ENCODE measurements at regions not wholly inside any gene's neighbourhood (a gene's known extent, or its start where the extent isn't known, plus 50 kb on each side); places are given as distances from the start of the nearest gene placed in this dataset.

- Histone ChIP-seq H3K9me2 (replicated peaks; ENCODE audit: insufficient read depth, low read length) (no peaks in the 10 kb centered on the region), H3K9me3 (replicated peaks; ENCODE audit: insufficient read depth, low read length) (no peaks in the 10 kb centered on the region), H3F3A (ENCODE audit: insufficient read depth, low read length) (no peaks in the 10 kb centered on the region), H3K27ac (ENCODE audit: low read length) (no peak overlapping the region), H3K27me3 (replicated peaks; ENCODE audit: insufficient read depth, low read length) (no peaks in the 10 kb centered on the region), H3K4me2 (ENCODE audit: low read depth, low read length) (no peak overlapping the region), H3K4me3 (ENCODE audit: low read length) (no peak overlapping the region), H3K9ac (ENCODE audit: low read length) (no peak overlapping the region), H3K79me2 (ENCODE audit: low read length) (no peaks in the 10 kb centered on the region), H3K4me1 (ENCODE audit: low read length) (no peaks in the 10 kb centered on the region), H2AFZ (ENCODE audit: low read length) (no peak overlapping the region), H4K20me1 (ENCODE audit: insufficient read depth, low read length) (no peaks in the 10 kb centered on the region), H3K36me3 (replicated peaks; ENCODE audit: insufficient read depth, low read length) (no peaks in the 10 kb centered on the region)
- no peak for TF ChIP-seq EZH2 (optimal IDR thresholded peaks at IDR 0.05; ENCODE audit: low read depth, low read length)
- no peak for TF ChIP-seq EZH2phosphoT487 (IDR thresholded peaks at IDR 0.05; ENCODE audit: low read length)
- TF ChIP-seq CTCF (IDR thresholded peaks at IDR 0.05; ENCODE audit: low read length), result no peak
- no peak for DNase-seq
Measured at GRCh38 chr5:154664869-154665268, 90.3 kb upstream of the LARP1 start.

- no peak overlapping the region for H3K4me2 ChIP-seq (ENCODE audit: low read depth, low read length)
- no peak overlapping the region for H3K27ac ChIP-seq (ENCODE audit: low read length)
- TF ChIP-seq EZH2 (optimal IDR thresholded peaks at IDR 0.05; ENCODE audit: low read depth, low read length) (no peak), CTCF (IDR thresholded peaks at IDR 0.05; ENCODE audit: low read length) (no peak), EZH2phosphoT487 (IDR thresholded peaks at IDR 0.05; ENCODE audit: low read length) (no peak)
Measured at GRCh38 chr5:154663424-154663823, 91.8 kb upstream of the LARP1 start.

GRCh38 chr5:154654486-154655371 lies 100.4 kb upstream of the LARP1 start:
- no peaks in the 10 kb centered on the region for H3K9me2 ChIP-seq (replicated peaks; ENCODE audit: insufficient read depth, low read length)
- H3K9me3 ChIP-seq (replicated peaks; ENCODE audit: insufficient read depth, low read length), result no peaks in the 10 kb centered on the region
- no peak overlapping the region for H3K4me2 ChIP-seq (ENCODE audit: low read depth, low read length)
- no peaks in the 10 kb centered on the region for H3K27me3 ChIP-seq (replicated peaks; ENCODE audit: insufficient read depth, low read length)
- H3K36me3 ChIP-seq (replicated peaks; ENCODE audit: insufficient read depth, low read length), result no peaks in the 10 kb centered on the region
- no peak for DNase-seq
- no peak for TF ChIP-seq EZH2phosphoT487 (IDR thresholded peaks at IDR 0.05; ENCODE audit: low read length)
- no peak for TF ChIP-seq CTCF (IDR thresholded peaks at IDR 0.05; ENCODE audit: low read length)
- TF ChIP-seq EZH2 (optimal IDR thresholded peaks at IDR 0.05; ENCODE audit: low read depth, low read length), result no peak
- no peaks in the 10 kb centered on the region for H3F3A ChIP-seq (ENCODE audit: insufficient read depth, low read length)
- H3K4me1 ChIP-seq (ENCODE audit: low read length), result no peaks in the 10 kb centered on the region
- H3K4me3 ChIP-seq (ENCODE audit: low read length), result no peak overlapping the region
- H3K27ac ChIP-seq (ENCODE audit: low read length), result no peak overlapping the region
- H3K79me2 ChIP-seq (ENCODE audit: low read length), result no peaks in the 10 kb centered on the region
- no peaks in the 10 kb centered on the region for H4K20me1 ChIP-seq (ENCODE audit: insufficient read depth, low read length)
- H2AFZ ChIP-seq (ENCODE audit: low read length), result no peak overlapping the region
- H3K9ac ChIP-seq (ENCODE audit: low read length), result no peak overlapping the region

More at GRCh38 chr5:154663424-154663823, 91.8 kb upstream of the LARP1 start:
- H3K9me2 ChIP-seq (replicated peaks; ENCODE audit: insufficient read depth, low read length), result no peaks in the 10 kb centered on the region
- no peaks in the 10 kb centered on the region for H3K36me3 ChIP-seq (replicated peaks; ENCODE audit: insufficient read depth, low read length)
- no peaks in the 10 kb centered on the region for H4K20me1 ChIP-seq (ENCODE audit: insufficient read depth, low read length)
- no peak overlapping the region for H3K4me3 ChIP-seq (ENCODE audit: low read length)
- H2AFZ ChIP-seq (ENCODE audit: low read length), result no peak overlapping the region
- no peaks in the 10 kb centered on the region for H3K79me2 ChIP-seq (ENCODE audit: low read length)
- no peaks in the 10 kb centered on the region for H3F3A ChIP-seq (ENCODE audit: insufficient read depth, low read length)
- no peaks in the 10 kb centered on the region for H3K27me3 ChIP-seq (replicated peaks; ENCODE audit: insufficient read depth, low read length)
- no peaks in the 10 kb centered on the region for H3K4me1 ChIP-seq (ENCODE audit: low read length)
- no peak overlapping the region for H3K9ac ChIP-seq (ENCODE audit: low read length)
- no peaks in the 10 kb centered on the region for H3K9me3 ChIP-seq (replicated peaks; ENCODE audit: insufficient read depth, low read length)
- DNase-seq, result no peak

Data from MM.1S (cell line).